ENCODE measurements at regions not wholly inside any gene's neighbourhood (a gene's known extent, or its start where the extent isn't known, plus 50 kb on each side); places are given as distances from the start of the nearest gene placed in this dataset.
"Not testable (repeated sequence)": the region's sequence is repeated elsewhere in the genome, so short reads cannot be mapped to it uniquely, and the experiment has no call there.

DNA sequence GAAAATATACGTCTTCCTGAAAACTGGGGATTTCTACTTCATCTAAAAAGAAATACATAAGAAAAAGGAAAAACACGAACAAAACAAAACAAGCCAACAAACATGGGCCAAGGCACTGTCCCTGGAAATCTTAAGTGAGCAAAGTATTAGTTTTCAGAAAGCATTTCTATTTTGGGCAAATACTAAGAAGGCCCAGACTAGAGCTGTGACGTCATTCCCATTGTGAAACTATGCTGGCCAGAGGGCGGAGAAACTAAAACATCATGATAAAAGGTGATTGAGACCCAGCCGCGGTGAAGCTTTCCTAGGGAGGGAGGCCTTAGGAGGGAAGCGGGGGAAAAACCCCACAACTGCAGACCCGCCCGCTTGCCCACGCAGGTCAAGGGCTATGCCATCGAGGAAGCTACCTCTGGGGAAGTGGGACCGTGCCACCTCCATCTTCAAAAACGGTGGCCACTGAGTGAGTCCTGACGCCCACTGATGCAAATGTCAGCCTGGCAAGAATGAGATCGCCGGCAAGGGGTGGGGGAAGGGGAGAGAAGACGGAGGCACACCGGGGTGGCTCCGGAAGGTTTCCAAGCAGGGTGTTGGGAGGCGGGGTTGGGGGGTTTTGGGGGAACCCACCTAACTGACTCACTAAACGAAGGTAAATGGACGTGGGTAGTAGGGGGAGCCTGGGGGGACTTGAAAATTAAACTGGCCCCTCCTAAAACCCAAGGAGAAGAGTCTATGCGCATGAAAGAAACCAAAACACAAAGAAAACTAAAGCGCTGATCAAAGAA lies 1504.6 kb upstream of the DEFB115 start:
- H3K27me3 ChIP-seq (ENCODE audit: insufficient read depth, low read length); H2AFZ ChIP-seq (ENCODE audit: low read depth, low read length); H3K9me3 ChIP-seq (ENCODE audit: low read length); H3K36me3 ChIP-seq (ENCODE audit: insufficient read depth, low read length); H3K4me1 ChIP-seq (ENCODE audit: insufficient read depth, low read length); H3K4me3 ChIP-seq (ENCODE audit: low read length): not testable (repeated sequence)

DNA sequence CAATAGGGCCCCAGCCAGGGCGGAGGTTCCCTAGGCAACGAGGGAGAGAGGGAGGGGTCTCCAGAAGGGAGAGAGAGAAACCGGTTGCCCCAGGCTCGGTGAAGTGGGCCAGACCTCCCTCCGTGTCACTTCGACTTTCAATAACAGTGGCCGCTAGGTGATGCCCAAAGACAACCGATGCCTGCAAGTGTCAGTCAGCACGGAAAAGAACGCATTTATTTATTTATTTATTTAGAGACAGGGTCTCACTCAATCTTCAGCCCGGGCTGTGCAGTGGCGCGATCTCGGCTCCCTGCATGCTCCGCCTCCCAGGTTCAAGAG lies 1504.1 kb upstream of the DEFB115 start:
- not testable (repeated sequence) for H3K4me3 ChIP-seq (ENCODE audit: low read length); H3K4me1 ChIP-seq (ENCODE audit: insufficient read depth, low read length); H3K36me3 ChIP-seq (ENCODE audit: insufficient read depth, low read length)

GRCh38 chr20:29753879-29754278 lies 1503.6 kb upstream of the DEFB115 start:
- not testable (repeated sequence) for H2AFZ ChIP-seq (ENCODE audit: low read depth, low read length); H3K9me3 ChIP-seq (ENCODE audit: low read length); H3K36me3 ChIP-seq (ENCODE audit: insufficient read depth, low read length); H3K27me3 ChIP-seq (ENCODE audit: insufficient read depth, low read length); H3K4me3 ChIP-seq (ENCODE audit: low read length); H3K4me1 ChIP-seq (ENCODE audit: insufficient read depth, low read length)

More for the DNA sequence above, 1504.1 kb upstream of the DEFB115 start:
- not testable (repeated sequence) for H3K27me3 ChIP-seq (ENCODE audit: insufficient read depth, low read length); H2AFZ ChIP-seq (ENCODE audit: low read depth, low read length); H3K9me3 ChIP-seq (ENCODE audit: low read length)

DNA sequence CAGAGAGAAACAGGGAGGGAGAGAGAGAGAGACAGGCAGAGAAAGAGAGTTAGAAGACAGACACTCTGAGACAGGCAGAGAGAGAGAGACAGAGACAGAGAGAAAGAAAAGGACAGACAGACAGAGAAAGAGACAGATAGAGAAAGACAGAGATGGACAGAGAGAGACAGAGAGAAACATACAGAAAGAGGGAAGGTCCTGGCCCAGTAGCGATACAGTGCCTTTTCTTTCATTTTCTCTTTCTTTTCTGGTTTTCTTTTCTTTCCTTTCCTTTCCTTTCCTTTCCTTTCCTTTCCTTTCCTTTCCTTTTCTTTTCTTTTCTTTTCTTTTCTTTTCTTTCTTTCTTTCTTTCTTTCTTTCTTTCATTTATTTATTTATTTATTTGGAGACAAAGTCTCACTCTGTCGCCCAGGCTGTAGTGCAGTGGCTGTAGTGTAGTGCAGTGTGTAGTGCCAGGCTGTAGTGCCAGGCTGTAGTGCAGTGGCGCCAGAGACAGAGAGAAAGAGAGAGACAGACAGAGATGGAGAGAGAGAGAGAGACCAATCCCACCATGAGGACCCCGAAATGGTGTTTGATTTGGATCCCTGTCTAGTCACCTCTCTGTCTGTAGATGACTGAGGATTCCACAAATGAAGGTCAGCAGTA lies 1501.5 kb upstream of the DEFB115 start:
- H3K36me3 ChIP-seq (ENCODE audit: insufficient read depth, low read length); H3K4me3 ChIP-seq (ENCODE audit: low read length); H3K9me3 ChIP-seq (ENCODE audit: low read length); H2AFZ ChIP-seq (ENCODE audit: low read depth, low read length); H3K27me3 ChIP-seq (ENCODE audit: insufficient read depth, low read length); H3K4me1 ChIP-seq (ENCODE audit: insufficient read depth, low read length): not testable (repeated sequence)

DNA sequence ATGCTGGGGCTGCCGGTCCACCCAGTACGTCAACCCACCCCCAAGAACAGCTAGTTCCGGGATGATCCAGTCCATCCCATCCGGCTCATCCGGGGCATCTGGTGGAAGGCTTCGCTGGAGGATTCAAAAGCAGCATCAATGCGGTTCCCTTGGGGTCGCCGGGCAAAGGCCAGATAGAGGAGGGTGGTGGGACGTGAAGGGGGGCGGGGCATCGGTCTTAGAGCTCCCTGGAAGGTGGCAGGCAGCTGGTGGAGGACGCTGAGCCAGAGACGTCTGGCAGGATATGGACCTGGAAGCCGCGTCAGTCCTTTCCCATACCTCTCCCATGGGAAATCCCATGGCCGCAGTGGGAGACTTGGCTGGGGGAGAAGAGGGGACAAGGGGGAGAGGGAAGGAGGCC lies 1500.8 kb upstream of the DEFB115 start:
- no peak overlapping the region for H3K4me3 ChIP-seq (ENCODE audit: low read length)
- H3K4me1 ChIP-seq (ENCODE audit: insufficient read depth, low read length): peaks cover 3% of the 10 kb centered on the region
- no peaks in the 10 kb centered on the region for H3K27me3 ChIP-seq (ENCODE audit: insufficient read depth, low read length)
- H3K9me3 ChIP-seq (ENCODE audit: low read length): no peaks in the 10 kb centered on the region
- H2AFZ ChIP-seq (ENCODE audit: low read depth, low read length): no peak overlapping the region
- H3K36me3 ChIP-seq (ENCODE audit: insufficient read depth, low read length): no peaks in the 10 kb centered on the region

DNA sequence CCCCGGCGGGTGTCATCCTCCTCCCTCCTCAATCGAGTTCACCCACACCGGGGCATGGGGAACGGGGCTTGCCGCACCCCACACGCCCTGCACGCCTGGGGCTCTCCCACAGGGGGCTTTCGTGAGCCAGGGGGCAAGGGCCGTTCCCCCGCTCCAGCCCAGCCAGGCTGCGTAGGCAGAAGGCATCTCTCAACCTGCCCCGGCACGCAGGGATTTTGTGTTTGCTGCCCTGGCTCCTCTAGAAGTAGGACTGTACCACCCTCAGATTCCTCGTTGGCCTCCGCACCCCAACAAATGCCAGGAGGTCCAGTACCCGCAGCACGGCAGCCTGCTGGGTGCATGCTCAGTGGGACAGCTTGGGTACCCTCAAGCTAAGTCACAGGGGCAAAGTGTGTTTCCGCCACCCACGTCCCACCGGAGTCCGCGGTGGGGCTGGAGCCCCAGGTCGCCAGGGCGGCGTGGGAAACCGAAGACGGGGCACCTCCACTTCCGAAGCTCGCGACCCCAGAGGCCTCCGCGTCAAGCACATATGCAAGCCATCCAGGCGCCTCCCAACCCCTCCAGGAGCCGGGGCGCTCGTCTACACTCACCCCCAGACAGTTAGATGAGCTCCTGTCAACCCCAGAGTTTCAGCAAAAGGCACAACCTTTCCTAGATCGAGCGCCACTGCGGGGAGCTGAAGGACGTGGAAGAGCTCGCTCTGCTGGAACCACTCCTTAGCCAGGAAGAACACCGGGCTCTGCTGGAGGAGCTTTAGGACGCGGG lies 1495.7 kb upstream of the DEFB115 start:
- not testable (repeated sequence) for H3K4me3 ChIP-seq (ENCODE audit: low read length); H2AFZ ChIP-seq (ENCODE audit: low read depth, low read length); H3K9me3 ChIP-seq (ENCODE audit: low read length); H3K4me1 ChIP-seq (ENCODE audit: insufficient read depth, low read length); H3K27me3 ChIP-seq (ENCODE audit: insufficient read depth, low read length); H3K36me3 ChIP-seq (ENCODE audit: insufficient read depth, low read length)

DNA sequence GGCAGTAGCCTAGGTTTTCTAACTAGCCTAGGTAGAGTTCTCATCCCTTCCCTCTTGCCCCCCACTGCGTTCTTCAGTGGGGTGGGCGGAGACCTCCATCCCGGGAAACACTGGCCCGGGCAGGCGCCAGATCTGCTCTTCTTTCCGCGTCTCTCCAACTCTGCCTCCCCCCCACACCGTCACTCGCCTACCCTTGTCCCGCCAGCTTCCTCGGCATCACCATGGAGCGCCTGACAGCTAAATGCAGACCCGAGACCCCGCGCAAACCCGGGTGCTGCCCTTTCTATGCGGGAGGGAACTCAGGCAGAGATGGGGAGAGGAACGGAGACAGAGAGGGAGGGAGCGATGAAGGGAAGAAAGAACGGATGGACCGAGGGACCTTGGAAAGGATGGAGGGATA lies 1494.8 kb upstream of the DEFB115 start:
- Histone ChIP-seq H3K4me3 (ENCODE audit: low read length) (no peak overlapping the region), H3K27me3 (ENCODE audit: insufficient read depth, low read length) (no peaks in the 10 kb centered on the region), H3K4me1 (ENCODE audit: insufficient read depth, low read length) (no peaks in the 10 kb centered on the region), H2AFZ (ENCODE audit: low read depth, low read length) (no peak overlapping the region), H3K9me3 (ENCODE audit: low read length) (peaks cover 8% of the 10 kb centered on the region), H3K36me3 (ENCODE audit: insufficient read depth, low read length) (no peaks in the 10 kb centered on the region)

GRCh38 chr20:29763821-29764511 lies 1493.5 kb upstream of the DEFB115 start:
- Histone ChIP-seq H3K27me3 (ENCODE audit: insufficient read depth, low read length) (no peaks in the 10 kb centered on the region), H3K9me3 (ENCODE audit: low read length) (peaks cover 8% of the 10 kb centered on the region), H3K36me3 (ENCODE audit: insufficient read depth, low read length) (no peaks in the 10 kb centered on the region), H2AFZ (ENCODE audit: low read depth, low read length) (no peak overlapping the region), H3K4me3 (ENCODE audit: low read length) (no peak overlapping the region), H3K4me1 (ENCODE audit: insufficient read depth, low read length) (no peaks in the 10 kb centered on the region)

GRCh38 chr20:29764922-29765610 lies 1492.4 kb upstream of the DEFB115 start:
- H3K9me3 ChIP-seq (ENCODE audit: low read length); H3K4me3 ChIP-seq (ENCODE audit: low read length); H3K4me1 ChIP-seq (ENCODE audit: insufficient read depth, low read length); H2AFZ ChIP-seq (ENCODE audit: low read depth, low read length); H3K27me3 ChIP-seq (ENCODE audit: insufficient read depth, low read length); H3K36me3 ChIP-seq (ENCODE audit: insufficient read depth, low read length): not testable (repeated sequence)

- H3K27me3 ChIP-seq (ENCODE audit: insufficient read depth, low read length); H3K4me1 ChIP-seq (ENCODE audit: insufficient read depth, low read length); H3K9me3 ChIP-seq (ENCODE audit: low read length); H2AFZ ChIP-seq (ENCODE audit: low read depth, low read length); H3K36me3 ChIP-seq (ENCODE audit: insufficient read depth, low read length); H3K4me3 ChIP-seq (ENCODE audit: low read length): not testable (repeated sequence)
These were observed 1479.4 kb upstream of the DEFB115 start for GRCh38 chr20:29778033-29778432.

DNA sequence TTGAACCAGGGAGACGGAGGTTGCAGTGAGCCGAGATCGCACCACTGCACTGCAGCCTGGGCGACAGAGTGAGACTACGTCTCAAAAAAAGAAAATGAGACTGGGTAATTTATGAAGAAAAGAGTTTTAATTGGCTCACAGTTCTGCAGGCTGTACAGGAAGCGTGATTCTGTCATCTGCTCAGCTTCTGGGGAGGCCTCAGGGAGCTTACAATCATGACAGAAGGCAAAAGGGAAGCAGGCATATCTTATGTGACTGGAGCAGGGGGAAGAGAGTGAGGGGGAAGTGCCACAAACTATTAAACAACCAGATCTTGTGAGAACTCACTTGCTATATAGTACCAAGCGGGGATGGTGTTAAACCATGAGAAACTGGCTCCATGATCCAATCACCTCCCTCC lies 1476.2 kb upstream of the DEFB115 start:
- not testable (repeated sequence) for H3K36me3 ChIP-seq (ENCODE audit: insufficient read depth, low read length); H2AFZ ChIP-seq (ENCODE audit: low read depth, low read length); H3K4me3 ChIP-seq (ENCODE audit: low read length); H3K4me1 ChIP-seq (ENCODE audit: insufficient read depth, low read length); H3K27me3 ChIP-seq (ENCODE audit: insufficient read depth, low read length); H3K9me3 ChIP-seq (ENCODE audit: low read length)

DNA sequence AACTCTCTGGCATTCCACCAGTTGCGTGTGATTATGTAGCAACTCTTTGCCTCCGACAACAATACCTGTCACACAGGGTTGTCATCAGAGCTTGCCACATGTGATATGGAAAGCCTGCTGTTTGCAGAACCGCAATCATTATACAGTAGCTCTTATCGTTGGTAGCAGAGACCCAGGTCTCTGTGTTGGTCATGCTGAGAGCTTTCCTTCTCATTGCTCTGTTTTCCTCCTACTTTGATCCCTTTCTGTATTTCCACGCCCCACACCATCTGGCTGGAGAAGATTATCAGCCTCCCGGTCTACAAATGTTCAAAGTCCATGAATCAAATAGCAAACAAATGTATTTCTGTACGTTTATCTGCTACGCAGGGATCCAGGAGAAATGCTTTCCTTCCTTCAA lies 1475.6 kb upstream of the DEFB115 start:
- not testable (repeated sequence) for H3K27me3 ChIP-seq (ENCODE audit: insufficient read depth, low read length); H3K4me3 ChIP-seq (ENCODE audit: low read length); H3K36me3 ChIP-seq (ENCODE audit: insufficient read depth, low read length); H3K4me1 ChIP-seq (ENCODE audit: insufficient read depth, low read length); H2AFZ ChIP-seq (ENCODE audit: low read depth, low read length); H3K9me3 ChIP-seq (ENCODE audit: low read length)

DNA sequence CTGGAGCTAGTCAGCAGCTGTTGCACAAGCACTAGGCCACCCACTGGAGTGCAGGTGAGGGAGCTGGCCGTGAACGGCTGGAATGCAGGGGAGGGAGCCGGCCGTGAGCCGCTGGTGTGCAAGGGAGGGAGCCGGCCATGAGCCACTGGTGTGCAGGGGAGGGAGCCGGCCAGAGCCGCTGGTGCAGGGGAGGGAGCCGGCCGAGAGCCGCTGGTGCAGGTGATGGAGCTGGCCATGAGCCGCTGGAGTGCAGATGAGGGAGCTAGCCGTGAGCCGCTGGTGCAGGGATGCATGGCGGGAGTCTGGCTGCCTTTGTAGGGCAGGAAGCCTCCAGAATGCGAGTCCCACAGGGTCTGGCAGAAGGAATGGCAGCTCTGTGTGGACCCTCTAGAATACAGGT lies 1470.0 kb upstream of the DEFB115 start:
- H2AFZ ChIP-seq (ENCODE audit: low read depth, low read length); H3K4me1 ChIP-seq (ENCODE audit: insufficient read depth, low read length); H3K9me3 ChIP-seq (ENCODE audit: low read length); H3K4me3 ChIP-seq (ENCODE audit: low read length); H3K27me3 ChIP-seq (ENCODE audit: insufficient read depth, low read length); H3K36me3 ChIP-seq (ENCODE audit: insufficient read depth, low read length): not testable (repeated sequence)

Data from neuron (in vitro differentiated cells).